ENCODE measurements at regions not wholly inside any gene's neighbourhood (a gene's known extent, or its start where the extent isn't known, plus 50 kb on each side); places are given as distances from the start of the nearest gene placed in this dataset.

DNA sequence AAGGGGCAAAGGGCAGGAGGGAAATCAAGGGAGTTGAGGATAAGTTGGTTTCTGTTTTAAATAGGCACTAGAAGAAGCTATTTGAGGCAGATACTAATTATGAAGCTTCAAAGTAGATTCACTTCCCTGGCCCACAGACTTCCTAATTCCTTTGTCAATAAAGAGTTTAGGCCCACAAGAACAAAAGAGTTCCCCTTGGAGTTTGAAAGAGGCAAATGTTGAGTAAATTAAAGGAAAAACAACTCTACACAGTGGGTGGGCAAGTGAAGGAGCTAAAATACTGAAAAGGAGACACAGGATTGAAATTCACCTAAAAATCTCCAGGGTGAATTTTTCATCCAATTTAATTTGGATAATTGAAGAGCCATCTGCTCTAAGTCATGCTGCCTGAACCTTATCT lies 411.7 kb upstream of the RORA start:
- H3K9me3 ChIP-seq (ENCODE audit: low read length) = no peaks in the 10 kb centered on the region
- TF ChIP-seq, protein P1, sequence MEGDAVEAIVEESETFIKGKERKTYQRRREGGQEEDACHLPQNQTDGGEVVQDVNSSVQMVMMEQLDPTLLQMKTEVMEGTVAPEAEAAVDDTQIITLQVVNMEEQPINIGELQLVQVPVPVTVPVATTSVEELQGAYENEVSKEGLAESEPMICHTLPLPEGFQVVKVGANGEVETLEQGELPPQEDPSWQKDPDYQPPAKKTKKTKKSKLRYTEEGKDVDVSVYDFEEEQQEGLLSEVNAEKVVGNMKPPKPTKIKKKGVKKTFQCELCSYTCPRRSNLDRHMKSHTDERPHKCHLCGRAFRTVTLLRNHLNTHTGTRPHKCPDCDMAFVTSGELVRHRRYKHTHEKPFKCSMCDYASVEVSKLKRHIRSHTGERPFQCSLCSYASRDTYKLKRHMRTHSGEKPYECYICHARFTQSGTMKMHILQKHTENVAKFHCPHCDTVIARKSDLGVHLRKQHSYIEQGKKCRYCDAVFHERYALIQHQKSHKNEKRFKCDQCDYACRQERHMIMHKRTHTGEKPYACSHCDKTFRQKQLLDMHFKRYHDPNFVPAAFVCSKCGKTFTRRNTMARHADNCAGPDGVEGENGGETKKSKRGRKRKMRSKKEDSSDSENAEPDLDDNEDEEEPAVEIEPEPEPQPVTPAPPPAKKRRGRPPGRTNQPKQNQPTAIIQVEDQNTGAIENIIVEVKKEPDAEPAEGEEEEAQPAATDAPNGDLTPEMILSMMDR (IDR thresholded peaks at IDR 0.05; ENCODE audit: poor library complexity, severe bottlenecking) = no peak
- TF ChIP-seq EP300 (conservative IDR thresholded peaks at IDR 0.05; ENCODE audit: poor library complexity, severe bottlenecking) = no peak
- H3F3A ChIP-seq (ENCODE audit: insufficient read depth, low read length, poor library complexity, severe bottlenecking) = no peaks in the 10 kb centered on the region
- H3K4me2 ChIP-seq (ENCODE audit: low read length) = no peak overlapping the region
- no peaks in the 10 kb centered on the region for H3K36me3 ChIP-seq (ENCODE audit: insufficient read depth, low read length)
- H3K27ac ChIP-seq (ENCODE audit: low read length) = no peak overlapping the region
- H3K79me2 ChIP-seq (replicated peaks; ENCODE audit: insufficient read depth, low read length) = no peaks in the 10 kb centered on the region
- no peaks in the 10 kb centered on the region for H4K20me1 ChIP-seq (ENCODE audit: insufficient read depth)
- H3K4me3 ChIP-seq (ENCODE audit: low read length) = no peak overlapping the region
- no peaks in the 10 kb centered on the region for H3K27me3 ChIP-seq (ENCODE audit: insufficient read depth, low read depth, low read length)
- H2AFZ ChIP-seq (ENCODE audit: low read depth, low read length) = no peak overlapping the region
- H3K9ac ChIP-seq (ENCODE audit: low read length) = no peak overlapping the region
- H3K9me2 ChIP-seq (ENCODE audit: insufficient read depth, low read length) = no peaks in the 10 kb centered on the region

DNA sequence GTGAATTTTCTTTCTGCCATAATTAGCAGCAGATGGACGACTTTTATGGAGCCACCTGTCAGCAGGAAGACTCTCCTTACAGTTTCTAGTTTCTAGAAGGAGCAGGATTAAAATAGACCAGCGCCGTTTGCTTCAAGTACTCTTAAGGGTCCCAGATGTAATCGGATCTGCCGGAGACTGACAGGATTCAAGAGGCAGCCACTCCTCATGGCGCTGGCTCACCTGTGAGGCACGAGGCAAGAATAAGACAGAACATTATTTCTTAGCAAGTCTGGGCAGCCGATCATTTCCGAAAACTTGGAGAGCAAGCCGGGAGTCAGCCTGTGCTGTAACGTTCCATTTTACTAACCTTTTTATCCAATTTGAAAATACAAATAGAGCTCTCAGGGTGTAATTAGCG lies 410.4 kb upstream of the RORA start:
- Histone ChIP-seq H3F3A (ENCODE audit: insufficient read depth, low read length, poor library complexity, severe bottlenecking) (no peaks in the 10 kb centered on the region), H3K4me3 (ENCODE audit: low read length) (no peak overlapping the region), H3K27ac (ENCODE audit: low read length) (no peak overlapping the region), H3K27me3 (ENCODE audit: insufficient read depth, low read depth, low read length) (no peaks in the 10 kb centered on the region), H3K79me2 (replicated peaks; ENCODE audit: insufficient read depth, low read length) (no peaks in the 10 kb centered on the region), H3K4me2 (ENCODE audit: low read length) (no peak overlapping the region), H3K9me2 (ENCODE audit: insufficient read depth, low read length) (no peaks in the 10 kb centered on the region), H3K36me3 (ENCODE audit: insufficient read depth, low read length) (no peaks in the 10 kb centered on the region), H3K9me3 (ENCODE audit: low read length) (no peaks in the 10 kb centered on the region), H2AFZ (ENCODE audit: low read depth, low read length) (no peak overlapping the region), H4K20me1 (ENCODE audit: insufficient read depth) (no peaks in the 10 kb centered on the region), H3K9ac (ENCODE audit: low read length) (no peak overlapping the region)
- TF ChIP-seq TAF1 (IDR thresholded peaks at IDR 0.05; ENCODE audit: low read depth) (no peak), EZH2 (IDR thresholded peaks at IDR 0.05; ENCODE audit: borderline replicate concordance, insufficient read depth, low read length, poor library complexity, severe bottlenecking) (no peak), RAD21 (conservative IDR thresholded peaks at IDR 0.05) (no peak), EP300 (conservative IDR thresholded peaks at IDR 0.05; ENCODE audit: poor library complexity, severe bottlenecking) (no peak), SMC3 (conservative IDR thresholded peaks at IDR 0.05; ENCODE audit: poor library complexity) (no peak), POLR2AphosphoS5 (IDR thresholded peaks at IDR 0.05) (no peak), MXI1 (conservative IDR thresholded peaks at IDR 0.05; ENCODE audit: poor library complexity, severe bottlenecking) (no peak)
- TF ChIP-seq, protein P2, sequence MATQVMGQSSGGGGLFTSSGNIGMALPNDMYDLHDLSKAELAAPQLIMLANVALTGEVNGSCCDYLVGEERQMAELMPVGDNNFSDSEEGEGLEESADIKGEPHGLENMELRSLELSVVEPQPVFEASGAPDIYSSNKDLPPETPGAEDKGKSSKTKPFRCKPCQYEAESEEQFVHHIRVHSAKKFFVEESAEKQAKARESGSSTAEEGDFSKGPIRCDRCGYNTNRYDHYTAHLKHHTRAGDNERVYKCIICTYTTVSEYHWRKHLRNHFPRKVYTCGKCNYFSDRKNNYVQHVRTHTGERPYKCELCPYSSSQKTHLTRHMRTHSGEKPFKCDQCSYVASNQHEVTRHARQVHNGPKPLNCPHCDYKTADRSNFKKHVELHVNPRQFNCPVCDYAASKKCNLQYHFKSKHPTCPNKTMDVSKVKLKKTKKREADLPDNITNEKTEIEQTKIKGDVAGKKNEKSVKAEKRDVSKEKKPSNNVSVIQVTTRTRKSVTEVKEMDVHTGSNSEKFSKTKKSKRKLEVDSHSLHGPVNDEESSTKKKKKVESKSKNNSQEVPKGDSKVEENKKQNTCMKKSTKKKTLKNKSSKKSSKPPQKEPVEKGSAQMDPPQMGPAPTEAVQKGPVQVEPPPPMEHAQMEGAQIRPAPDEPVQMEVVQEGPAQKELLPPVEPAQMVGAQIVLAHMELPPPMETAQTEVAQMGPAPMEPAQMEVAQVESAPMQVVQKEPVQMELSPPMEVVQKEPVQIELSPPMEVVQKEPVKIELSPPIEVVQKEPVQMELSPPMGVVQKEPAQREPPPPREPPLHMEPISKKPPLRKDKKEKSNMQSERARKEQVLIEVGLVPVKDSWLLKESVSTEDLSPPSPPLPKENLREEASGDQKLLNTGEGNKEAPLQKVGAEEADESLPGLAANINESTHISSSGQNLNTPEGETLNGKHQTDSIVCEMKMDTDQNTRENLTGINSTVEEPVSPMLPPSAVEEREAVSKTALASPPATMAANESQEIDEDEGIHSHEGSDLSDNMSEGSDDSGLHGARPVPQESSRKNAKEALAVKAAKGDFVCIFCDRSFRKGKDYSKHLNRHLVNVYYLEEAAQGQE (IDR thresholded peaks at IDR 0.05; ENCODE audit: borderline replicate concordance) = no peak
- TF ChIP-seq, protein P1 (IDR thresholded peaks at IDR 0.05; ENCODE audit: poor library complexity, severe bottlenecking) = no peak

All from neural cell (in vitro differentiated cells).